Kasumi-1 (cell line): ENCODE measurements at regions not wholly inside any gene's neighbourhood (a gene's known extent, or its start where the extent isn't known, plus 50 kb on each side); places are given as distances from the start of the nearest gene placed in this dataset.
A peak's percentile ranks its signal among the peaks of the same experiment; 100 is the strongest.
"Not testable (repeated sequence)": the region's sequence is repeated elsewhere in the genome, so short reads cannot be mapped to it uniquely, and the experiment has no call there.

ENCODE experiments used
- DNase-seq, 2 experiments: peaks; one replicate each; lab custom pipeline; 2025; lab: John Stamatoyannopoulos, UW

DNA sequence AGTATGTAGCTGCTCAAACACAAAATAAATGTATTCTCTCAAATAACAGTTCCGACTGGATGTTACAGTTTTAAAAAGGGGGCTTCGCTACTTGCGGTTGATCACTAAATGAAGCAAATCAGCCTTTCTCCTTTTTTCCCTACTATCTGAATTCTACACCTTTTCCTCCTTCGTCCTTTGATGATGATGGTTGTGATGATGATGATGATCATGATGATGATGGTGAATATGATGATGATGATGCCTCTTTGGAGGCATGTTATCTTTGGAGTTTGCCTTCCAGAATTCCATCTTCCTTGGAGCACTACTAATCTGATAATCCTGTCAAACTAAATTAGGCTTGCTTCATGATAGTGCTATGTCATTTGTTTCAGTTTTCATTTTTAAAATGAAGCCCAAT lies 1073.3 kb downstream of the SOCS6 start:
- no peak for DNase-seq

DNA sequence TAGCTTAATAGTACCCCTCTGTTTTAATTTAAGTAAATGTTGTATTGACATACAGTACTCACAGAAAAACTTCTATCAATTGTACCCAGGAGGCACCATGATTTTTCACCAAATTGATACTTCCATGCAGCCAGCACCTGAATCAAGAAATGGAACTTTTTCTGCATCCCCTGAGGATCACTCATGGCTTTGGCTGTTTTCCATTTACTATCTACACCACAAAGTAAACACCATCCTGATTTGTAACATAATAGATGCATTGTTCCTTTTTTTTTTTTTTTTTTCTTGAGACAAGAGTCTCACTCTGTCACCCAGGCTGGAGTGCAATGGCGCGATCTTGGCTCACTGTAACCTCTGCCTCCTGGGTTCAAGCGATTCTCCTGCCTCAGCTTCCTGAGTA lies 1066.8 kb downstream of the SOCS6 start:
- not testable (repeated sequence) for DNase-seq

DNA sequence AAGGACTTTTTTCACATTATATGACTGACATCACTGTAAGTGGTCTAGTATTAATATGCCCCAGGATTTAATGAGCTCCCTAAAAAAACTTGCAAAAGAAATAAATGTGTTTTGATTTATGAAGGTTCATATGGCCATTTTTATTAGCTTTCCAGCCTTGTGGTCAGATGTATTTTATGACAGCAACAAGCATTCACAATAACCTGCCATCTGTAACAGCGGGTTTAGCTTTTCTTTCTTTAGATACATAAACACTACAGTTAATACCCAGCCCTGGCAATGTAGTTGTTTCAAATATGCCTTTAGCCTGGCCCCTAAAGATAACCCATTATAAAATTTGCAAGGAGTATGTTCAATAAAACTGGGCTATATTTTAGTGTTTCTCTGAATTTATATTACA lies 1063.8 kb downstream of the SOCS6 start:
- no peak for DNase-seq

DNA sequence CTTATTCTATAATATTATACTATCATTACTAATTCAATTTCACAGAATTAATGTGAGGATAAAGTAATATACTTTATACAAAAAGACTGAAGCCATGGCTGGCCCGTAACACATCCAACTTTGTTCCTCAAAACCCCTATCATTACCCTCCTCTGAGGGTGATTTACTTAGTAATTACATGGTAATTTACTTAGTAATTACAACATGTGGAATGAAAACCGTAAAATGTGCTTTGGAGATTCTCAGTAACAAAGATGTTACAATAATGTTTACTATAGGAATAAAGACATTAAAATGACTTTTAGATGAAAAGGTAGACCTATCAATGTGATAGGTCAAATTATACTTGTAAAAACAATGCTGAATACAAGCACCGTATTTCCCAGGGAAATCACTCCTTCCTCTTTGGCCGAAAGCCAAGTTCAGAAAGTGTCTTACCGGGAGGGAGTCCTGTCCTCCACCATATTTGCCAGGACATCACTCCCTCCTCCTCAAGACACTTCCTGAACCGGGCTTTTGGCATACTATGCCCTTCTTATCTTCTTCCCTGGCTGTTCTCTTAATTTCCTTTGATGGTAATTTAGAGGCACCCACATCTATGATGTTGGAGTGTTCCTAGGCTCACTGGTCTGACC lies 1047.8 kb downstream of the SOCS6 start:
- no peak for DNase-seq

DNA sequence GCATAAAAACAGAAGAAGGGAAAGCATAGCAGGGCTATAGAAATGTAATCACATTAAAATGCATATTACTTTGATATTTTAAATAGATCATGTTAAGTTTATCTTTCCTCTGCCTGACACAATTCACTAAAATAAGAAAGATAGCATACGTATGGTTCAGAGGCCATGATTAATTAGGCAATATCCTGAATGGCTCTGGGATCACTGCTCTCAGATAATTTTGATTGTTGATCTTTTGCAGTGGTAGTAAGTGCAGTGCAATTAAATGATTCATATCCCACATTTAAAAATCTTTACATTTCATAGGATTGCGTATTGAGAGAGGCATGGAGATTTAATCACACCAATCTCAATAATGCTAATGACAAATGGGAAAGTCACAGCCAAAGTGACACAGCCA lies 1040.7 kb downstream of the SOCS6 start:
- DNase-seq, result no peak

DNA sequence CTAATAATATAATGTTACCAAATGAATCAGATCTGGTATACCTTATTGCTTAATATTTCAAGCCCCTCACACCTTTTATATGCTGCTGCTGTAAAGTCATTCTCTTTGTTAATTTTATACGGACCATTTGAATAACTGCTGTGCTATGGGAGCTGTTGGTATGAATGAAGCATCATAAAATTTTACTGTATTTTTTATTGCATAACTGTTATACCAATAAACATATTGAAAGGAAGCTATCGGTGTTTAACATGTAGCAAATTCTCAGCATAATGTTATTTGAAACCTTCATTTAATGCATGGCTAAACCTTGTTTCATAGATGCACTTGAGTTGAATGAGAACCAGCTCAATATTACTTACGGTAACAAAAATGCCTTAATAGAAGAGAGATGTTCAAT lies 1040.3 kb downstream of the SOCS6 start:
- DNase-seq, result no peak

DNA sequence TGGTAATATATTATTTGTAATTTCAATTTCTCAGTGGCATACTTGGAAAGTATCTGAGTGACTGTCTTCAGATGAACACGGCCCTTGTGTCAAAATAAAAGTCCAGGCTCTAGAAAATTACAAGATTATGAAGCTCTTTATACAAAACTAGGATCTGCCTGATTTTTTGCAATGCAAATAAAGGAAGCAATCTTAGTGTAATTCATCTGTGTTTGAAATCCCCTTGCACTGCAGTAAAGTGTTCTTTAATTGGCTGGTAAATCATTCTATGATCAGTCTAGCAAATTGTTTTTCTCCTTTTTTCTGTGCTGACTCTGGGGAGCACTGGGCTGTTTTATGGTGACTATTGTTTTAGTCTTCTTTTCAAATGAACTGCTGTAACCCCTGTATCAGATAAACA lies 1039.0 kb downstream of the SOCS6 start:
- no peak for DNase-seq

DNA sequence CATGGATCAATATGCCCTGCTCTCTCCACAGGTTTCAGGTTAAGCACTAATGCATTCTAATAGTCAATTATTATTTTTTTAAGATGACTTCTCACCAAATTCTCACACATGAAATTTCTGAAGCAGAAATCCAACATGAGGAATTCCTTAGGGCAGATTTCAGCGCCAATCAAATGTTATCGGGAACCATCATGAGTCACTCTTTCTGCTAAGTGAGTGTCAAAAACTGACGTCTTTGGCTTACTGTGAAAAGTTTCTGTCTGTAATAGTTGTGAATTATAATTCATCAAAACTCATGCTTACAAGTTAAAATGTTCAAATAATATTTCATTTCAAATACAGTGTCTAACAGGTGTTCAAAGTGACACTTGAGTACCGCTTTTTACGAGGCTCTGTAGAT lies 1038.6 kb downstream of the SOCS6 start:
- DNase-seq, result no peak

DNA sequence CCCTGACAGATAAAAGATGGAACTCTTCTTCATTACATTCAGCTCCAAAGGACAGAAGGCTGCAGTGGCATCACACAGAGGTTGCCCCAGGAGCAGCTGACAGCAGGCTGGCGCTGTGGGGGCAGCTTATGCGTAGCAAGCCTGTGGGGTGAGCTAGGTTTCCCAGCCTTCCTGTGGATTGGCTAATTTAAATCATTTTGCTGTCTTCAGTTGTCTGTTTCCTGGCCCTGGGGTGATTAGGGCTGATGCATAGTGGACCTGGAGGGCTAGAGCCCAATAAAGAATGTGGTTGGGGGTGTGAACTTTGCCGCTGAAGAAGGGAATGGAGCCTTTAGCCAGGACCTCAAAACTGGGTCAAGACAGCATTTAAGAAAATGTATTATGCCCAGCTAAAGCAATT lies 1038.0 kb downstream of the SOCS6 start:
- DNase-seq, result no peak

DNA sequence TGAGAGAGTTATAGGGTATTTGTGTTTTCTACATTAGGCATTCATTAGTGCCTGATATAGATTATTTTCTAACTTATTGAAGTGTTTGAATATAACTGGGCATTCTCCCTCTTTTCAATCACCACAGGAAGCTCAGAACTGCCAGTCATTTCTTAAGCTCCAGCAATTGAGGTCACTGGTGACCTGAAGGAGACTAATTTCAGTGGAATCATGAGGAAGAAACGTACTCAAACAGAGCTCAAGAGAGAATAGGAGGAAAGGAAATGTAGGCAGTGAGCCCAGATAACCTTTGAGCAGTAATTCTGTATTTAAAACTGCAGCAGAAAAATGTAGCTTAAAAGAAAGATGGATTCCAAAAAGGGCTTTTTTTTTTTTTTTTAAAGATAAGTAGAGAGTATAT lies 1035.5 kb downstream of the SOCS6 start:
- DNase-seq, result no peak

DNA sequence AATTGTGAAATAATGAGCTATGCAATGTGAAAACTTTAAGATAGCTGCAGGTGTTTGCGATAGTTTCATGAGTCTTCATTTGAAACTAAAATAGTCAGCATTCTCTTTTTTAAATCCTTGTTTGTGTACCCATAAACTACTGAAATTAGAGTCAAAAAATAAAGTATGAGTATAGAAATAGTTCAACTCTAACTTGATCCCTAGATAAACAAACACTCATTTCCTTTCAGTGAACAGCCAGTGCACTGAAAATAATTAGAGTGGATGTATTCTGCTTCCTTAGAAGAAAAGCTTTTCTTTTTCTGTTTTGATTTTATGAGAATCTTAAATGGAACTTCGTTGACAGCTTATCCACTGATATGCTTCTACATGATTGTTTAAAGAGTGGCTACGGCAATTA lies 1033.4 kb downstream of the SOCS6 start:
- no peak for DNase-seq

DNA sequence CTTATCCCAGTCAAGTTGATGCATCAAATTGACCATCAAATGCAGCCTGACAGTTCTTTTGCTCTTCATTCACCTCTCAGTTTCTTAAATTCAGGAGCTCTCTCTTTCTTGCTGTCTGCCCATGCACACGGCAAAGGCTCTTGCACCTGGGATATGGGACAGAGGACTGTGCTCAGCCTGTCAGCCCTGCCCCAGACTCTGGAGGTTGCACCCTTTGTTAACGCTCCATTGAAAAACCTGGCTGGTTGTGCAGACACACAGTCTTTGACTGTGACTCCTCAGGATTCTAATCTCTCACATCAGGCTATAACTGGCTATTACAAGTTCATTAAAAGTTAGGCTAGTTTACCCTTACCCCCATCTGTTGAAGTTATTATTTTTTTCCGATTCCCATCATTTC lies 1032.5 kb downstream of the SOCS6 start:
- DNase-seq, result no peak

DNA sequence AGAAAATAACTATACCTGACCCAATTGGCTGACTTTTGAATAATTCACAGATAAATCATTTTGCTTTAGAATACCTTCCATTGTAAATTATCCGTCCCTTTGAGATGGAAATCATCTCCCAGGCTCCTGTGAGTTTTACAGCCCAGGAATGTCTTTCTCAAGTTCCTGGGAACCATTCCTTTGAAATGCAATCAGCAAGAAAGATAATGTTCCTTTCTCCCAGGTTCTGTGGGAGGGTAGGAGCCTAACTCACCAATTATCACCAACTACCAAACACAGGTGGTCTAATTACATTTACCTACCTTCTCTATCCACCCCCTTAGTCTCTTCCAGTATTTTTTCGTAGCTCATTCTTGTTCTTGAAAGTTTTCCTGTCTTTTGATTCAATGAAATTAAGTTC lies 1016.0 kb downstream of the SOCS6 start:
- DNase-seq, result no peak

DNA sequence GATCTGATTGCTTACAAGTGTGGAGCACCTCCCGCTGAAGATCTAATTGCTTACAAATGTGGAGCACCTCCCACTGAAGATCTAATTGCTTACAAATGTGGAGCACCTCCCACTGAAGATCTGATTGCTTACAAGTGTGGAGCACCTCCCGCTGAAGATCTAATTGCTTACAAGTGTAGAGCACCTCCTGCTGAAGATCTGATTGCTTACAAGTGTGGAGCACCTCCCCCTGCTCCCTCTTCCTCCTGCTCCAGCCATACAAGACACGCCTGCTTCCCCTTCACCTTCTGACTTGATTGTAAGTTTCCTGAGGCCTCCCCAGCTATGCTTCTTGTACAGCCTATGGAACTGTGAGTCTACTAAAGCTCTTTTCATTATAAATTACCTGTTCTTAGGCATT lies 1014.9 kb downstream of the SOCS6 start:
- not testable (repeated sequence) for DNase-seq

DNA sequence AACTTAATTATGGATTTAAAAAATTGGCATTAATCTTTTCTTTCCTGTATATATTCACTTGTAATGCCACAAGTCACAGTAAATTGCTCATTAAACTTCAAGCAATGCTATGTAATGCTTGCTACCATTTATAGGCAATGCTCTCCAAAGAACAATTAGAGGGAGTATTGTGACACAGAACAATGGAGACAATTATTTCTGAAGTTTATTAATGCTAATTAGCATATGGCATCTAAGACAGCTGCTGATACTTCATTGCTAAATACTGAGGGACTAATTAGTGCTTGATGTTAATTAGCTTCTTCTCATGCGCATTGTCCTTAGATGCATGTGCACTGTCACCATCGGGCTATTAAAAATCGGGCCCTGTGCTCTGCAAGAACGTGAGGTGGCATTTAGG lies 1012.8 kb downstream of the SOCS6 start:
- no peak for DNase-seq

DNA sequence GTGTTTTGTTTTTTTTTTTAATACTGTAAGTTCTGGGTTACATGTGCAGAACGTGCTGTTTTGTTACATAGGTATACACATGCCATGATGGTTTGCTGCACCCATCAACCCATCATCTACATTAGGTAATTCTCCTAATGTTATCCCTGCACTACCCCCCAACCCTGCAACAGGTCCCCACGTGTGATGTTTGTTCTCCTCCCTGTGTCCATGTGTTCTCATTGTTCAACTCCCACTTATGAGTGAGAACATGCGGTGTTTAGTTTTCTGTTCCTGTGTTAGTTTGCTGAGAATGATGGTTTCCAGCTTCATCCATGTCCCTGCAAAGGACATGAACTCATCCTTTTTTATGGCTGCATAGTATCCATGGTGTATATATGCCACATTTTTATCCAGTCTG lies 1005.4 kb downstream of the SOCS6 start:
- not testable (repeated sequence) for DNase-seq

DNA sequence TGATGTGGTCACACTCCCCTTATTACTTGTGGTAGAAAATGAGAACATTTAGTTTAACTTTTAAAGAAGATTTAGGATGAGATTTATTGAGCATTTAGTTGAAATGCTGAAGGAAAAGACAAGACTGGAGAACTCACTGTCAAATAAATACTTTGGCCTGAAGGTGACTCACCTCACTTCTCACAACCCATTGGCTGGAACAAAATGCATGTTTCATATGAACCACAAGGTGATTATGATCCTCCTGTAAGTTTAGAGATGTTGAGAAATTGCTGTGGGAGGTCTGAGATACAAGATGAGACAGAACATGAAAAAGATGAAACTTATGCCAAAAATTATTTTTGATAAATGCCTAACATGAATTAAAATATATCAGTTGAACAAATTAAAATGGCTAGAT lies 1004.5 kb downstream of the SOCS6 start:
- peak in 1 of 2 experiments; percentile 4 for DNase-seq

DNA sequence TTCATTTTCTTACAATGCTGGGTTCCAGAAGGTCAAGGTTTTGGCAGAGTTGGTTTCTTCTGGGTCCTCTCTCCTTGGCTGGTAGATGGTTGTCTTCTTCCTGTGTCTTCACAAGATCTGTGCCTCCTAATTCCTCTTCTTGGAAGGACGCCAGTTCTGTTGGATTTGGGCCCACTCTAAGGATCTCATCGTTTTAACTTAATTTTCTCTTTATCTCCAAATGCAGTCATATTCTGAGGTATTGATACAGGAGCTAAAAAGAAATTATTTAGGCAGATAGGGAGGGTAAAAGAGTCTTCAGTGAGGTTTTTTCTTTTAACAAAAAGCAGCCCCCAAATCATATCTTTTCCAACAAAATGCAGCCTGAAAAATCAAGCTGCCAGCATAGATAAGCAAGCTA lies 998.4 kb downstream of the SOCS6 start:
- DNase-seq, result no peak

DNA sequence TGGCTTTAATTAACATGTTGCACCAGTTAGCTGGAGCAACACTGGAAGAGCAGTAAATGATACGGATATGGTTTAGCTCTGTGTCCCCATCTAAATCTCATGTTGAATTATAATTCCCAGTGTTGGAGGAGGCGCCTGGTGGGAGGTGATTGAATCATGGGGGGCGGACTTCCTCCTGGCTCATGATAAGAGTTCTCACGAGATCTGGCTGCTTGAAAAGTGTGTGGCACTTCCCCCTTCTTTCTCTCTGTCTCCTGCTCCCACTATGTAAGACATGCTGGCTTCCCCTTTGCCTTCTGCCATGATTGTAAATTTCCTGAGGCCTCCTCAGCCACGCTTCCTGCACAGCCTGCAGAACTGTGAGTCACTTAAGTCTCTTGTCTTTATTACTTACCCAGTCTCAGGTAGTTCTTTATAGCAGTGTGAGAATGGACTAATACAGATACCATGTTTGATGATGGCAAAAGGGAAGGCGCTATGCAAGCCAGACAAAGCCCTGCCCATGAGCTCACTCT lies 963.6 kb downstream of the SOCS6 start:
- peak; percentile 71 to 73 for DNase-seq

DNA sequence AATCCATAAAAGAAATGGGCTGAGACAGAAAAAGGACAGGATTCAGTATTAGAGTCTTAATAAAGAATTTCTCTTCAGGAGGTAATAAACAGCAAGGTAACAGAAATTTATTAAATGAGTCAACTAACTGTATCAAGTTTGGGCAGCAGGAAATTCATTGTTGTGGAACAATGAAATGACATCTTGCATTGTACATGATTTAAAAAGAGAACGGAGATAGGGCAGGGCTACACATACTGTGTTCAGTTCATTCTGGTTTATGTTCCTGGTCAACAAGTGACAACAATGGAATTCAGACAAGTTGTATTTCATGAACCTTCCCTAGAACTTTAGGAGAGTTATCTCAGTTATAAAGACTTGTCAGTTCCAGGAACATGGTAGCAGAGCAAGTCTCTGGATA lies 961.3 kb downstream of the SOCS6 start:
- no peak for DNase-seq

DNA sequence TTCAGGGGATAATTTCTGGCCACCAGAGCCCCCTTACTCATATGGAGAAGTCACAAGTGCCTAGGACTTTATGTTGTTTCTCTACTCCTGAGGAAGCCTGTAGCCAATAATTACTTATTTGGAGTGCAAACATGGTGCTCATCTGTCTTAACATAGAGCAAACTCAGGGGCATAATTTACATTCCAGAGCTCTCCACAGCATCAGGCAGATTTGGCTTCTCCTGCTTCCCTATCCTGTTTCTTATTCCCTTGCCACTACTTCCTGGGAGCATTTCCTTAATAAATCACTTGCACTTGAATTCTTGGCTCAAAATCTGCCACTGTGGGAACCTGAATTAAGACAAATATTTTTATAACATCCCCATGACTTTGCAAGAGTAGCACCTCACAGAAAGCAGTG lies 960.9 kb downstream of the SOCS6 start:
- DNase-seq, result no peak

DNA sequence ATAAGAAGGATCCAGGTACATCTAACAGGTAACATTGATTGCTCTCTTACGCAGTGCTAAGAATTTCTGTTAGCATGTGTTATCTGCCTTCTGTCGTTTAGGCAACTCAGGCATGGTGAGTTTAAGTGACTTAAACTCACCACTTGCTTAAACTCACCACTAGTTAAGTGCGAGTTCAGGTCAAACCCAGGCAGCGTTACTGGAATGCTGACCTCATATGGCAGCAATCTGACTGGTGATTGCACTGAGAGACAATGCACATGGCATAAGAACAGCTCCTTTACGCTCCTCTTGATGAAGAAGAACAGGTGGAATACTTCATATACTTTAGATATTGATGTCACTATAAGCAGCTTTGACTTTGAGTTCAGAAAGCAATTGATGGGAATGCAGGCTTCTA lies 954.1 kb downstream of the SOCS6 start:
- no peak for DNase-seq

DNA sequence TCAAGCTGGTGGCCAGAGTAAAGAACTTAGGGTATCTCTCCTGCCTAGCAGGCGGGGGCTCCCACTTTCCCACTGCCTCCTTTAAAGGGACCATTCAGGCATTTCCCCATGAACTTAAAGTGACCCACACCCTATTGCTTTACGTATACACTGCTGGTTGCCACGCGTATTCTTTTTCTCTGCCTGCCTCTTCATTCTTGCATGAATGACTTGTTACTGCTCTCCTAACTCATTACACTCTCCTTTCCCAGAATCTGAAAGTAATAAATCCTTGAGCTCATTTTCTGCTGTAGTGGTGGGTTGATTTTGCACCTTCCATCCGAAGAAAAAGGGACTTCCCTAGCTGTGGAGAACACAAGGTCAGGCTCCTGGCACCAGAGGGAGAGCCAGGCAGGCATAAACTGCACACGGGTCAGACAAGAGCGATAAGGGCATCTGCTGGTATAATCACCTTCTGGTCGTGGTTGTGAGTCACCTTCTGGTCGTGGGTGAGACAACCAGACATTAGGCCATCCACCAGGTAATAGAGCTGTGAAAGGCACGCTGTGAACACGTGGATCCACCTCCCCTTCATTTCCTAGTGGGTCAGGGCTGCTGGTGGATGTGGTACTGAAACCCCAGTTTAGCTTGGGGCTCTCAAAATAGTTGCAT lies 950.3 kb downstream of the SOCS6 start:
- DNase-seq, result no peak

DNA sequence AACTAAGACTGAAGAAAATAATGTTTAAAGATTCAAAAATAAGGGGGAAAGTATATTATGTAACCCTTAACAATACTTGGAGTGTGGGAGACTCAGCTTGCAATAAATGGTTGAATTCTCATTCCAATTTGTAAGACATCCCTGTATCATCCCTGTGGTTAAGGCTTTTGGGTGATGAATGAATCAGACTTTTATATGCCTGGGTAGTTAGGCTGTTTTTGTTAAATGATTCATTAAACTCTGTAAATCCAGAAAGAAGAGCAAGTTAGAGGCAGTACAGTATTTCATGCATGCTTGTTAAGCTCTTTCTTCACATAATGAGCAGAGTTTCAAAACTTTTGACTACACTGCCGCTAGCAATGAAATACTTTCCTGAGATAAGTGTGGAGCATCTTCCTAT lies 948.8 kb downstream of the SOCS6 start:
- no peak for DNase-seq
